CD4-positive, alpha-beta T cell treated with Interleukin-1 beta for 1 hour (primary cell): ENCODE measurements at regions not wholly inside any gene's neighbourhood (a gene's known extent, or its start where the extent isn't known, plus 50 kb on each side); places are given as distances from the start of the nearest gene placed in this dataset.

ENCODE experiments used
- DNase-seq, 2 donors: peaks; one replicate each; pipeline ENCODE4 v3.0.0-alpha.2; 2020 to 2022

GRCh38 chr1:82848043-82848442, 1047.3 kb downstream of the ADGRL2 start:
- DNase-seq, result no peak

- DNase-seq, result no peak
Observed at GRCh38 chr1:82845866-82846265, 1045.1 kb downstream of the ADGRL2 start.

DNA sequence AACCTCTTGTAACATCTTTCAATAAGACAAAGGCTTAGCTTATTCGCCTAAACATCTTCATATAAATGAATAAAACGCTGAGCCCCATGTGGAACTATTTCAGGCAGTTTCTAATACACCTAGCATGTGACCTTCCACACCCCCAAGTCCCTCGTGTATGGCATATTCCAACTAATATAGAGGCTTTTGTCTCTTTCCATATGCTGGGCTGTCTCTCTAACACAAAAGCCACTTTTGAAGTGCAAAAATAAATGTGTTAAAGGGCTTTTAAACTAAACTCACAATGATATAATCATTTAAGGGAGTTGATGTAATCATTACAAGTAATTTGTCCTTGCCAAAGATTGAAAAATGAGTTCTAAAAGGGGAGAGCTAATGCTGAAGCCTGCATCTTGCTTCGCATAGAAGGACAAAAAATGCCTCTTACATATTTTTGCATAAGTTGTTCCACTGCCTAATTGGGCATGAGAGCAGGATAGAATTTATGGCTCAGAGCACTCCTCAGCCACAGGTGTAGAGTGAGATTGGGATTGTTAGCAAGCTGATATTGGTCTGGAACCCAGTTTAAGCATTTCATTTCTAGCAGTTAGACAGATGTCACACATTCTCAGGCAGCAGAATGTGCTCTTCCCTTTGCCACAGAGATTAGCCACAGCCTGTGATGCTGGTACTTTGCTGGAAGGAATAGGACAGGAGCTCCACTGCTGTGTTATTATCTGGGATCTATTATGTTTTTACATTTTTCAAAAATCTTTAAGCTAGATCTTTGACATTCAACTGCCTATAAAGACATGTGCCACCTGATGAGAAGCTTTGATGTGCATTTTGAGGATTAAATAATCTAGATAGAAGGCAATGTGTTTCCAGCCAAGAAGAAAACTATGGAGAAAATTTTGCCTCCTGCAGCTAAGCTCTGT, 1044.4 kb downstream of the ADGRL2 start:
- DNase-seq, result no peak

DNA sequence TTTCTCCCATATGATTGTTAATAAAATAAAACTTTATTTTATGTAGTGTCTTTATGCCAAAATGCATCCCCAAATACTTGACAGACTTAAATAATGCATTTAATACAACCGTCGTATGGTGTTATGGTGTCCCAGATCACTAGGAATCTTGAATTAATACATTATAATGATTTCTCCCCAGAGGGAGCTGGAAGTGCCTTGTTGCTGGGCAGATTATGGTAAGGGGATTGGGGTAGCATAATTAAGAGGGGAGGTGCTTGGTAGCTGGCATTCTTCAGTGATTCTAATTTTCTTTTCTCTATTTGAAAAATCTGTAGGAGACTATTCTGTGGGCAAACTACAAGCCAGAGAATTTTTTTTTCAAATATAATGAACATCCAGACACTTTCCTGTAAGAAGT, 1043.7 kb downstream of the ADGRL2 start:
- no peak for DNase-seq

DNA sequence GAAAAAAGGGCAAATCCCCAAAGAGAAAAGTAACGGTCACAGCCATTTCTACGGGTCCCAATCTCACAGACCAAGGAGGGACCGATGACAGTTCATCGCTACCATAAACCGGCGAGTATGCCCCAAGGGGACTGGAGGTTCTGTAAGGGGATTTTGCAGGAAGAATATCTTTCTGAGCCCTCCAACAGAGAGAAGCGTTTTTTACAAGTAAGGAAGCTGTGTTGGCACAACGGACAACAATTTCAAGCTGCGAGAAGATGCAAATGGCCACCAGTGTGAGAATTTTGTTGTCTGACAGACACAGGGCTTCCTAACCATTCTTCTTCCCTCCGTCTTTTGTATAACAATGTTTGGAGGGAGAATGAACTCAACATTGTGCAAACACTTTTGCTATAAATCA, 1043.1 kb downstream of the ADGRL2 start:
- DNase-seq, result no peak

- no peak for DNase-seq
Observed at GRCh38 chr1:82840192-82840591, 1039.5 kb downstream of the ADGRL2 start.

DNA sequence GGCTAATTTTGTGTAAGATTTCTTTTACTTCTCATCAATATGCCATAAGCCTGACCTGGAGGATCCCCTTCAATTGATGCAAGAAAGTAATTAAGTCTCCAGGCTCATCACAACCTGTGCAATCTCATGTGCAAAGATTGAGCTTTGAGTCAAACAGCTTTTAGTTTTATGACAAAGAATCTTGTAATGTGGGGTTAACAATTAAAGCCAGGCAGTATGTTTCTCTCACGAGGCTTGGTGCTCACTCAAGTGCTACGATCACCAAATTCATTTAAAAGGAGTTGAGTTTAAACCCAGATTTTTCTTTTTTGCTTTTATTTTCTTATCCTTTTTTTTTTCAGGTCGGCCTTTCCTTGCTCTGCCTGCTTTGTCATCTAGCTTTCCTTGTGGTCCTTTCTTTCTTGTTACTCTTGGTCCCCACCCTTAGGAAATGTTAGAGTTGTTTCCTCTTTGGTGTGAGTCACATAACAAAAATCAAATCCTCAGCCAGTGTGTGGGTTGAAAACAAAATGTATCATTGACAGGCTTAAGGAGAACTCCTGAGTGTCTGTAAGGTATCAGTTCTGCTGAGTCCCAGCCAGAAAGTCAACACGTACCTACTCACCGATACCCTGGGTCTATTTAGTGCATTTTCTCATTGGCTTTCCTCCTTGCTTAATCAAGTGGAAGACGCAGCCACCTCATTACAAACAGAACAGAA, 1037.2 kb downstream of the ADGRL2 start:
- no peak for DNase-seq

DNA sequence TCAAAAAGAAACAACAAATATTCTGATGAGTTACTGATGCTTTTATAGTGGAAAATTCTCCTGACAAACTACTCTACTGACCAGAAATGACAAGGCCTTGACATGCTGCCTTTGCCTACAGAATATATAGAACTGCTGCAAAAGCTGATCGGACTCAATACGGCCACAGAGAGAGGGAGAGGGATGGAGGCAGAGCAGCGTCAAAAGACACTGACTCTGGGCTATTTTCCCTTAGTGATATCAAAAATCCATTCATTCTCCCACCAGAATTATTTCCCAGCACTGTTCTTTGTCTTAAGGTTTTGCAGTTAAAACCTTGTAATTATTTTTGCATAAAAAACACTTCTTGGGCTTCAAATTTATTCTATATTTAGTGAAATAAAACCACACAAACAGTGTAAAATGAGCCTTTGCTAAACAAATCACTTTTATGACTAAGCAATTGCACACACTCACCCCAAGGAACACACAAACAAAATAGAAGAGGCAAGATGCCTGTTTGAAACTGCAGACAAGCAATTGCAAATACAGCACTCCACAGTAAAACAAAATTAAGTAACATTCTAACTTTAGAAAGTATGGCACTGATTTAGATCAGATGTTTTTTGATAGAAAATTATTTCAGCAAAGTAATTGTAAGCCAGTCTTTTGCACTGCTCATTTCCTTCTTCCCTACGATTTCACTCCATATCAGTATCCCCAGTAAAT, 1036.4 kb downstream of the ADGRL2 start:
- no peak for DNase-seq

DNA sequence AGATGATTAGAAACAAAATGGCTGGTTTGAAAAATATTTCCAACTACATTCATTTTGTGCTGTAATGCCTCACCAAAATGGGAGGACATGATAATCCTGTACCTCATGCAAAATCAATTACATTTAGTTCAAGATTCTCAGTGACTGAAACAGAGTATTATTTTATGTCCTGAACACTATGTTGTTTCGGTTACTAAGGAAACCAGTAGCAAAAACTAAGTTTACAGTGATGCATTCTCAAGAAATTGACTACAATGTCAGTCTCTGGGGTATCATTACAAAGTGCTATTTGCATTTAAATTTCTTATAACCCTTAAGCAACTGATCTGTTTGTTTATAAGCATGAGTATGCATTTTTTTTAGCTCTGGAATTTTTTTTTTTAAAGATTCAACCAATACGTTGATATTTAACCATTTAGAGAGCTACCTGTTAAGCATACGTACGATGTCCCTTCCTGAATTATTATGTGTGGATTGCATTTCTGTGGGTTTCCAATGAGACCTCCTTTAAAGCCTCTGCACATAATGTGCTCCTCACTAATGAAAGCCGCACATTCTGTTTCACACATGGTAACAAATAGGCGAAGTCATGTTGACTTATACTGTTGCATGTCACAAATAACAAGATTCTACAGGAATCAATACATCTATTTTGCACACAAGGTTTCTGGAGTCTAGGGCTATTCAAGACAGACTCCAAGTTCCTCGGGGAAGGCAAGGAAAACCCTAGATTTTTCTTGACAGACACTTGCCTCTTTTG, 1035.7 kb downstream of the ADGRL2 start:
- DNase-seq, result no peak

DNA sequence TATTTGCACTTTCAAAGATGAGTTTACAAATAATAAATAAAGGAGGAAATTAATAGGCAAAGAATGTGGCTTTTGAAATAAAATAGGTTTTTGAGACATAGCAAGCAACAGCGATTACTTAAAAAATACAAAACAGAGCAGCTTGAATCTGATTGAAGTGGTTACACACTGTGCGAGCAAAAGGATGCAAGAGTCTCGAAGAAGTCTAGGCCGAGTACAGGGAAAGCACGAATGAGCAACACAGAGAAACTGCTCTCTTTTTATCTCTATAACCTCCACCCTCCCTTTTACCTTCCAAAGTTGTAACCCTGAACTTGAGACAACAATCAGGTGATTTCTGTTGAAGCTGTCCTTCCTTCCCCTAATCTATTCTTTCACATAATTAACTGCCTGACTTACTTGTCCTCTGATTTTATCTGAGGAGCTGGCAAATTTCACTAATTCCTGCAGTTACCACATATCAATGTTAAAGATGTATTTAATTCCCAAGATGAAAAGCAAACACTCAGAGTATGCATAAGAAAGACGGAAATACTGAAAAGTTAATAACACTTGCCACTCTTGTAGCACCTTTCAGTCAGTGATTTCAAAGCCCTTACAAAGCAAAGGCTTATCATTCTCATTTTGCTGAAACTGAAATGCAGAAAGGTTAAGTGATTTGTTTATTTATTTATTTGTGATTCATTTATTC, 1030.1 kb downstream of the ADGRL2 start:
- DNase-seq, result no peak

DNA sequence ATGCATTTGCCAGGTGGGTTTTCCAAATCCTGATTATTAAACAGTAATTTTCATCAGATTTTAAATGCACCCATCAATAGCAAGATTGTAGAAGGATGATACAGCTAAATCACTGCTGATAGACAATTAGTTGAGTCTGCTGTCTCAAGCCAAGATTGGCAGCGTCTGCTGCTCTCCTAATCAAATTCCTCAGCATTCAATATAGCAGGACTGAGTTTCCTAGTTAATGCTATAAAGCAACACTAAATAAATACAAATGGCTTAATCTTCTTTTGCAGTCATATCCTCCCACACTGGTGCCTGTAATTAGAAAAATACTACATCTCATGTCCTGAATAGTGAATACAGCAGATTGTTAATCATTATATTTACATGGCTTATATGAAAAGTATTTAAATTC, 1028.8 kb downstream of the ADGRL2 start:
- no peak for DNase-seq

DNA sequence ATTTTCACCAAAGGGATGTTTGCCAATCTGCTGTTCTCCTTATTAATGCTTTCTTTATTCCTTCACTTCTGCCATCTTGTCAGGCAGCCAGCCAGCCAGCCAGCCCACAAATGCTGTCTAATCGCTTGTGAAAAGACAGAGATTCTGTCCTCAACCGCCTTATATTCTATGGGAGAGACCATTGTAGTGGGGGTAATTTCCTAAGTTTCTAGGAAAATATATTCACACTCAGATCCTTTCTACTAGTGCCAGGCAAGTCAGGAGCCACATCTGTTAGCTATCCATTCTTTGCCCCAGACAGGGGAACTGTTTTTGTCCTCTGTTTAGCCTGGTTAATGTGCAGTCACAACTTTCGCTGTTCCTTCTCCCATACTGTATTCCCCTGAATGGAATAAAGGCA, 1023.1 kb downstream of the ADGRL2 start:
- DNase-seq, result no peak

DNA sequence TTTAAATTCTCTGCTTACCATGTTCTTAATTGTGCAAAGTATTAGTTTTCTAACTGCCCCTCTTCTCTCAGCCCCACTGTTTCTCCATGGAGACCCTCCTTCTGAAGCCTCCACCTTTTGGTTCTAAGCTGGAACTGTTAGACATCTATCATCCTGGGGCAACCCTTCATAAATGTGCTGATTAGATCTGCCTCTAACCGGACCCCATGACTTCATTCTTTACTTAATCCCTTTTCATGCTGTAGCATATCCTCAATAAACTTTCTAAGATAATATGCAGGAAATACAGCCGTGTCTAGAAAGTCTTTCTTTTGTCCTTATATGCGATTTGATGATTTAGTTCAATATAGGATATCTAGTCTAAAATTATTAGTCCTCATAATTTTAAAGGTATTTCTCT, 1020.1 kb downstream of the ADGRL2 start:
- DNase-seq, result no peak

DNA sequence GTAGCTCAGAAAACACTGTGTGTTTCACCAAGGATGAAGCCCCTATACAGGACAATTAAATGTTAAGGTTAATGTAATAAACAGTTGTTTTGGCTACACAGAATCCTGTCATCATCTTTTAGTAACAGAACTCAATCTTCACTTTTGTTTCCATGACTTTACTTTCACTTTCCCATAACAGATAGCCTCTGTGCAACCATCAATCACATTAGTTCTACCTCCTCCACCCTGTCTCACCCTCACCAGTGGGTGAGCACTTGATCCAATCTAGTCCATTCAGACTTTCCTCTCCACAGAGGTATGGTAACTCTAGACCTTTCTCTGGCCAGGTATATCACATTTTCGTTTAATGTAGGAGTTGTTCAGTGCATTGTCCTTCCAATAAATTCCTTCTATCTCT, 1018.5 kb downstream of the ADGRL2 start:
- DNase-seq, result no peak

- DNase-seq, result no peak
Observed at GRCh38 chr1:82818586-82818985, 1017.9 kb downstream of the ADGRL2 start.

DNA sequence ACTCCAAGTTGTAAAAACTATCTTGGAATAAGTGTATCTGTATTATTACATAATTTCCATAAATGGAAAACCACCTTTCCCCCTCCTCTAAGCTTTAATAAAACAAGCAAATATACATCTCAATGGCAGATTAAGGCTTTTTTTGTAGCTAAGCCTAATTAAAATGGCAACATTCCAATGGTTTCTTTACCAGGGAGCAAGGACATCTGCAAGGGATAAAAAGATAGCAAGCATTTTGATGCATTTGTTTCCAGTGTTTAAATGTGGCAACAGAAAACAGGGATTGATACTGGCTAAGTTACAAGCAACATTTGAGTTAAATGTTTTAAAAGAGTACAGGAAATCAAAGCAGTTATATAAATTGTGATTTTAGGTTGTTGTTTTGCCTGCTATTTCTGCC, 1012.7 kb downstream of the ADGRL2 start:
- DNase-seq, result no peak

DNA sequence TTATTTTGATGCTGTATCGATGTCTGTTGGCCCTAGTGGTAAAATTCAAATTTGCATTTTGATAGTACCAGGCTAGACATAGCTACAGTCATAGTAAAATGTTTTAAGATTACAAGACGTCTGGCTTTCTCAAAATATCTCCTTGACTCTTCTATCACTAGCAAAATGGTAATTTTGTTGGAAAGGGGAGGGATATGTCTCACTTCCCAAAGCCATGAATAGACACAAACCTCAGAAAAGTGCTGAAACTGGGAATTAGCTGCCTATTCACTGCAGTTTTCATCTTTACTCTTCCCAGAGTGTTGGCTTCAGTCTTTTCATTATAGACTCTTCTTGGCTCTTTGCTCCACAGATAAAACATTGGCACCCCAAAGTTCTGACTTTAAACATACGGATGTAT, 1009.9 kb downstream of the ADGRL2 start:
- DNase-seq, result no peak

- DNase-seq, result no peak
Observed at GRCh38 chr1:82807563-82807962, 1006.8 kb downstream of the ADGRL2 start.

DNA sequence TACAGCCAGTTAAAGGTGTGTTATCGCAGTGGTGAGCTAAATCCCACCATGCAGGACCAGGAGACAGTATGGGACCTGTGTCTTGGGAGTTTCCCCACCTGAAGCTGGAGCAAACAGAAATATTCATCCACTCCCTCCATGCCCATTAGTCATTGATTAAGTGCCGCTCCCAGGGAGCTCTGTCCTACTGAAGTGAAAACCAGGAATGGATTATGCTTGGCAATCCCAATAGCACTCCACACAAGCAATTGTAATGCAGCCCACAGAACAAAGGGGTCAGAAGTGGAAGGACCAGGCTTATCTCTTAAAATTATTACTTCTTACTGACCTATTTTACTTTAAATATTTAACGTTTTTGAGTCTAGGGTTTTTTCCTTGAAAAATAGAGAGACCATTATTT, 1005.4 kb downstream of the ADGRL2 start:
- no peak for DNase-seq

DNA sequence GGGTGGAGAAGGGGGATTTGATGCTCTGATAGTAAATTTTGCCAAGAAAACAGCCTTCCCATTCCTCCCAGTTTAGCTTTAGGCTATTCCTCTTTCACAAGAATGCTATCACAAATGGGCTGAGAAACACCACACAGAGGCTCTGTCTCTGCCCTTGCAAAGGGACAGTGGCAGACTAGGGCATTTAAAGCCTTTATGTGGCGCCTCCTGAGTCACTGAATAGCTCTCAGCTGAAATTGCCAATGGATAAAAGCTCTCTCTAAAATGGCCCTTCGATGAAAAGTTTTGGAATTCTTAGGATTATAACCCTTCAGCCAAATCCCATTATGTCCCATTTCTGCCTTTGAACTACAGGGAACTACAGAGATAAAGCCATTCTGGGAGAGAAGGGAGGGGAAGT, 1000.4 kb downstream of the ADGRL2 start:
- DNase-seq, result no peak

- DNase-seq, result no peak
Observed at GRCh38 chr1:82800721-82801120, 1000.0 kb downstream of the ADGRL2 start.

- DNase-seq, result no peak
Observed at GRCh38 chr1:82799261-82799660, 998.5 kb downstream of the ADGRL2 start.
